ENCODE measurements at regions not wholly inside any gene's neighbourhood (a gene's known extent, or its start where the extent isn't known, plus 50 kb on each side); places are given as distances from the start of the nearest gene placed in this dataset.

DNA sequence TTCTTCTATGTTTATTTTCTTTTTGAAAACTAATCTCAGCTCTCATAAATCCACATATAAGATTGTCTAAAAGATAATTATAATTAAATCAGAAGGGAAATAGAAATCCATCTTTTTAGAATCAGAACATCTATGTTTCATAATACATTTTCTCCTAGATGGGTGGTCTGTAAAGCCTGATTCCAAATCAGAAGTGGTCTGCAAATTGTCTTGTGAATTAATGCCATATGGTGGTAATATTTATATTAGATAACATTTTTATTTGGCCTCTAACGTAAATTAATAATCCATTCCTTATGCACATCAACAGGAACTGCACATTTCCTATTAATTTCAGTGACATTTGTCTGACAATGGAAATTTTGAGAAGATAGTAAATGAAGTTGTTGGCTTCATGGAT, 52.8 kb upstream of the TBC1D5 start:
- H3K4me3 Mint-ChIP-seq: no peak overlapping the region
- H3K9me3 Mint-ChIP-seq: no peaks in the 10 kb centered on the region; a peak in 1 of 5 replicates
- Histone ChIP-seq H4K20me1 (ENCODE audit: control insufficient read depth, insufficient read depth, insufficient read length) (no peaks in the 10 kb centered on the region), H3K23me2 (ENCODE audit: insufficient read length, low read depth, low read length, poor library complexity, severe bottlenecking) (no peaks in the 10 kb centered on the region), H4K8ac (replicated peaks; ENCODE audit: insufficient read length, low read depth, low read length) (no peak overlapping the region), H3K9me3 (ENCODE audit: control insufficient read depth, low read depth, low read length) (no peaks in the 10 kb centered on the region), H3K79me1 (ENCODE audit: insufficient read depth, low read depth, low read length, poor library complexity, severe bottlenecking) (no peaks in the 10 kb centered on the region), H3K23ac (ENCODE audit: insufficient read length, low read depth, low read length) (no peak overlapping the region), H2BK20ac (ENCODE audit: low read depth, low read length, poor library complexity, severe bottlenecking) (no peak overlapping the region), H2BK120ac (ENCODE audit: low read depth, low read length, poor library complexity, severe bottlenecking) (no peak overlapping the region), H4K91ac (ENCODE audit: insufficient read length, low read depth, low read length) (no peak overlapping the region), H2BK15ac (ENCODE audit: low read depth, low read length) (no peak overlapping the region), H2AFZ (ENCODE audit: low read length) (no peak overlapping the region), H2BK5ac (ENCODE audit: insufficient read length, low read length) (no peak overlapping the region), H3K9ac (ENCODE audit: extremely low read depth, insufficient read length, low read length) (no peak overlapping the region), H3K4ac (ENCODE audit: low read depth, low read length) (no peak overlapping the region), H4K5ac (ENCODE audit: insufficient read length, low read depth, low read length) (no peak overlapping the region), H3K14ac (ENCODE audit: insufficient read depth, low read length) (no peak overlapping the region), H3K79me2 (ENCODE audit: insufficient read depth, low read length) (no peaks in the 10 kb centered on the region), H3K27ac (ENCODE audit: insufficient read length, low read depth, low read length) (no peak overlapping the region), H3T11ph (ENCODE audit: low read length) (no peak overlapping the region), H3K56ac (ENCODE audit: insufficient read length, low read depth, low read length) (no peak overlapping the region), H3K27me3 (ENCODE audit: insufficient read depth, low read length) (no peaks in the 10 kb centered on the region), H3K4me1 (ENCODE audit: insufficient read depth, low read length) (no peaks in the 10 kb centered on the region), H2AK5ac (ENCODE audit: insufficient read length, low read length) (no peak overlapping the region), H3K18ac (ENCODE audit: insufficient read length, low read depth, low read length) (no peak overlapping the region), H3K4me2 (ENCODE audit: insufficient read depth, insufficient read length, low read length) (no peak overlapping the region), H2BK12ac (ENCODE audit: insufficient read length, low read depth, low read length) (no peak overlapping the region)
- TF ChIP-seq, protein P1, sequence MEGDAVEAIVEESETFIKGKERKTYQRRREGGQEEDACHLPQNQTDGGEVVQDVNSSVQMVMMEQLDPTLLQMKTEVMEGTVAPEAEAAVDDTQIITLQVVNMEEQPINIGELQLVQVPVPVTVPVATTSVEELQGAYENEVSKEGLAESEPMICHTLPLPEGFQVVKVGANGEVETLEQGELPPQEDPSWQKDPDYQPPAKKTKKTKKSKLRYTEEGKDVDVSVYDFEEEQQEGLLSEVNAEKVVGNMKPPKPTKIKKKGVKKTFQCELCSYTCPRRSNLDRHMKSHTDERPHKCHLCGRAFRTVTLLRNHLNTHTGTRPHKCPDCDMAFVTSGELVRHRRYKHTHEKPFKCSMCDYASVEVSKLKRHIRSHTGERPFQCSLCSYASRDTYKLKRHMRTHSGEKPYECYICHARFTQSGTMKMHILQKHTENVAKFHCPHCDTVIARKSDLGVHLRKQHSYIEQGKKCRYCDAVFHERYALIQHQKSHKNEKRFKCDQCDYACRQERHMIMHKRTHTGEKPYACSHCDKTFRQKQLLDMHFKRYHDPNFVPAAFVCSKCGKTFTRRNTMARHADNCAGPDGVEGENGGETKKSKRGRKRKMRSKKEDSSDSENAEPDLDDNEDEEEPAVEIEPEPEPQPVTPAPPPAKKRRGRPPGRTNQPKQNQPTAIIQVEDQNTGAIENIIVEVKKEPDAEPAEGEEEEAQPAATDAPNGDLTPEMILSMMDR (conservative IDR thresholded peaks at IDR 0.05): no peak
- no peaks in the 10 kb centered on the region for H3K4me1 Mint-ChIP-seq
- H3K27me3 Mint-ChIP-seq (ENCODE audit: low read depth): no peaks in the 10 kb centered on the region; the same call in 1 of the 2 replicates
- H3K36me3 Mint-ChIP-seq (ENCODE audit: insufficient read depth in 1 of 3, low read depth in 3 of 3): peaks cover 0 to 4% (median 0%) of the 10 kb centered on the region in 3 experiments; a peak in 1 of 7 replicates
- no CpG with 5 or more reads among the region's 1 CpG for WGBS (ENCODE audit: extremely low coverage, insufficient read length, low lambda C conversion rate)
- no peak overlapping the region for H3K27ac Mint-ChIP-seq
- no peak for DNase-seq
